ENCODE measurements at regions not wholly inside any gene's neighbourhood (a gene's known extent, or its start where the extent isn't known, plus 50 kb on each side); places are given as distances from the start of the nearest gene placed in this dataset.

GRCh38 chr2:82657106-82657505 lies 1802.0 kb downstream of the SUCLG1 start:
- no peak for ATAC-seq

GRCh38 chr2:82656420-82656819 lies 1802.7 kb downstream of the SUCLG1 start:
- no peak for ATAC-seq
- Histone ChIP-seq H3K36me3 (no peaks in the 10 kb centered on the region), H3K27me3 (no peaks in the 10 kb centered on the region), H3K27ac (no peak overlapping the region), H3K4me1 (peaks cover 0 to 4% (median 0%) of the 10 kb centered on the region in 12 donors), H3K9me3 (no peaks in the 10 kb centered on the region), H3K4me3 (no peak overlapping the region)
- WGBS, 4 donors = 8 to 31% (median 23%) methylated on average over 2 of the region's 2 CpGs
- intact Hi-C loops (cut with DNase I) = no loop called here
- no peak for DNase-seq
- TF ChIP-seq POLR2A (IDR thresholded peaks at IDR 0.05) (no peak), CTCF (IDR thresholded peaks at IDR 0.05) (no peak)

More at GRCh38 chr2:82657106-82657505, 1802.0 kb downstream of the SUCLG1 start:
- no peak overlapping the region for H3K27ac ChIP-seq
- WGBS, 4 donors = 76 to 91% (median 81%) methylated on average over 2 of the region's 2 CpGs
- H3K4me3 ChIP-seq = no peak overlapping the region
- no peaks in the 10 kb centered on the region for H3K36me3 ChIP-seq
- H3K27me3 ChIP-seq = no peaks in the 10 kb centered on the region
- H3K9me3 ChIP-seq = no peaks in the 10 kb centered on the region
- no peak for DNase-seq
- intact Hi-C loops (cut with DNase I) = no loop called here
- H3K4me1 ChIP-seq = peaks cover 0 to 4% (median 0%) of the 10 kb centered on the region in 12 donors
- TF ChIP-seq POLR2A (IDR thresholded peaks at IDR 0.05) (no peak), CTCF (IDR thresholded peaks at IDR 0.05) (no peak)

- Histone ChIP-seq H3K4me1 (peaks cover 0 to 4% (median 0%) of the 10 kb centered on the region in 12 donors), H3K27me3 (no peaks in the 10 kb centered on the region), H3K9me3 (peaks cover 0 to 19% (median 0%) of the 10 kb centered on the region in 12 donors), H3K27ac (no peak overlapping the region), H3K4me3 (no peak overlapping the region), H3K36me3 (no peaks in the 10 kb centered on the region)
- DNase-seq (no peak), ATAC-seq (no peak)
- TF ChIP-seq POLR2A (IDR thresholded peaks at IDR 0.05) = no peak
- no peak for TF ChIP-seq CTCF (IDR thresholded peaks at IDR 0.05)
- intact Hi-C loops (cut with DNase I) = no loop called here
These were observed 1807.0 kb downstream of the SUCLG1 start for GRCh38 chr2:82652117-82652516.

- Histone ChIP-seq H3K27me3 (no peaks in the 10 kb centered on the region), H3K36me3 (no peaks in the 10 kb centered on the region), H3K27ac (no peak overlapping the region), H3K4me3 (no peak overlapping the region), H3K4me1 (no peaks in the 10 kb centered on the region), H3K9me3 (peaks cover 0 to 22% (median 0%) of the 10 kb centered on the region in 12 donors)
- no peak for ATAC-seq
- TF ChIP-seq POLR2A (IDR thresholded peaks at IDR 0.05) (no peak), CTCF (IDR thresholded peaks at IDR 0.05) (no peak)
- WGBS, 4 donors = 84 to 90% (median 87%) methylated on average over 2 of the region's 2 CpGs
- DNase-seq = no peak
- intact Hi-C loops (cut with DNase I) = no loop called here
These were observed 1809.0 kb downstream of the SUCLG1 start for GRCh38 chr2:82650038-82650437.

Measured in heart left ventricle (tissue), 16 donors.